ENCODE measurements at regions not wholly inside any gene's neighbourhood (a gene's known extent, or its start where the extent isn't known, plus 50 kb on each side); places are given as distances from the start of the nearest gene placed in this dataset.
"Not testable (repeated sequence)": the region's sequence is repeated elsewhere in the genome, so short reads cannot be mapped to it uniquely, and the experiment has no call there.

- DNase-seq (no peak), ATAC-seq (no peak)
- H3K36me3 ChIP-seq = no peaks in the 10 kb centered on the region
- intact Hi-C loops (cut with DNase I; ENCODE audit: low total_unique reads) (no loop called here), in situ Hi-C loops (cut with MboI; ENCODE audit: low sequenced_read_pairs in 4 of 4) (no loop called here)
- no peaks in the 10 kb centered on the region for H3K27me3 ChIP-seq
- no peak overlapping the region for H3K4me3 ChIP-seq
- H3K27ac ChIP-seq = no peak overlapping the region
- H3K4me1 ChIP-seq = peaks cover 0 to 3% of the 10 kb centered on the region in 2 donors
- H3K9me3 ChIP-seq = no peaks in the 10 kb centered on the region
- TF ChIP-seq POLR2A (IDR thresholded peaks at IDR 0.05) = no peak
- TF ChIP-seq, protein P1, sequence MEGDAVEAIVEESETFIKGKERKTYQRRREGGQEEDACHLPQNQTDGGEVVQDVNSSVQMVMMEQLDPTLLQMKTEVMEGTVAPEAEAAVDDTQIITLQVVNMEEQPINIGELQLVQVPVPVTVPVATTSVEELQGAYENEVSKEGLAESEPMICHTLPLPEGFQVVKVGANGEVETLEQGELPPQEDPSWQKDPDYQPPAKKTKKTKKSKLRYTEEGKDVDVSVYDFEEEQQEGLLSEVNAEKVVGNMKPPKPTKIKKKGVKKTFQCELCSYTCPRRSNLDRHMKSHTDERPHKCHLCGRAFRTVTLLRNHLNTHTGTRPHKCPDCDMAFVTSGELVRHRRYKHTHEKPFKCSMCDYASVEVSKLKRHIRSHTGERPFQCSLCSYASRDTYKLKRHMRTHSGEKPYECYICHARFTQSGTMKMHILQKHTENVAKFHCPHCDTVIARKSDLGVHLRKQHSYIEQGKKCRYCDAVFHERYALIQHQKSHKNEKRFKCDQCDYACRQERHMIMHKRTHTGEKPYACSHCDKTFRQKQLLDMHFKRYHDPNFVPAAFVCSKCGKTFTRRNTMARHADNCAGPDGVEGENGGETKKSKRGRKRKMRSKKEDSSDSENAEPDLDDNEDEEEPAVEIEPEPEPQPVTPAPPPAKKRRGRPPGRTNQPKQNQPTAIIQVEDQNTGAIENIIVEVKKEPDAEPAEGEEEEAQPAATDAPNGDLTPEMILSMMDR (IDR thresholded peaks at IDR 0.05 in 4 of 5, conservative IDR thresholded peaks at IDR 0.05 in 1 of 5) = no peak
Measured at GRCh38 chr1:83318366-83318765, 680.6 kb downstream of the TTLL7 start.

GRCh38 chr1:83315446-83315845 lies 683.5 kb downstream of the TTLL7 start:
- DNase-seq; H3K27me3 ChIP-seq; H3K27ac ChIP-seq; H3K9me3 ChIP-seq; H3K4me3 ChIP-seq; H3K36me3 ChIP-seq; H3K4me1 ChIP-seq; ATAC-seq; intact Hi-C loops (cut with DNase I; ENCODE audit: low total_unique reads); in situ Hi-C loops (cut with MboI; ENCODE audit: low sequenced_read_pairs in 4 of 4): not testable (repeated sequence)

- ATAC-seq; in situ Hi-C loops (cut with MboI; ENCODE audit: low sequenced_read_pairs in 4 of 4); H3K27me3 ChIP-seq; H3K4me1 ChIP-seq; H3K27ac ChIP-seq; intact Hi-C loops (cut with DNase I; ENCODE audit: low total_unique reads); H3K4me3 ChIP-seq; DNase-seq; H3K36me3 ChIP-seq; H3K9me3 ChIP-seq: not testable (repeated sequence)
Measured at GRCh38 chr1:83310161-83310560, 688.8 kb downstream of the TTLL7 start.

- H3K27me3 ChIP-seq; ATAC-seq; H3K27ac ChIP-seq; H3K36me3 ChIP-seq; intact Hi-C loops (cut with DNase I; ENCODE audit: low total_unique reads); H3K9me3 ChIP-seq; H3K4me1 ChIP-seq; H3K4me3 ChIP-seq; DNase-seq; in situ Hi-C loops (cut with MboI; ENCODE audit: low sequenced_read_pairs in 4 of 4): not testable (repeated sequence)
Measured at GRCh38 chr1:83309035-83309434, 689.9 kb downstream of the TTLL7 start.

DNA sequence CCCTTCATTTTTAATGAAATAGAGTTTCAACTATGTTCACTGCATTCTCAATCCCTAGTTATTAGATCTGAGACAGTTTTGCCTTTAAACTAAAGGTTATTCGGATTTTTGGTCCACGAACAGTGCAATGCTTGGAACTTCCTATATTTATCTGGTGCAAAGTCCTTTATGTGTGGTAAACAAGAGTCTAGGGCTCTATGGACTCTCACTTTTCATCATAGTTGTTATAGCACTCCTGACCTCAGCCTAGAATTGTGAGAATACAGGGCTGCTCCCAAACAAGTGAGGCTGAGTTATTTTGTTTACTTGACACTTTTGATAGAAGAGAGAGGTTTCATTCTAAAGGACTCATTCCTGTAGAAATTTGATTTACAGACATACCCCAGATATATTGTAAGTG lies 692.1 kb downstream of the TTLL7 start:
- DNase-seq; H3K36me3 ChIP-seq; H3K9me3 ChIP-seq; ATAC-seq; H3K4me1 ChIP-seq; intact Hi-C loops (cut with DNase I; ENCODE audit: low total_unique reads); H3K27ac ChIP-seq; in situ Hi-C loops (cut with MboI; ENCODE audit: low sequenced_read_pairs in 4 of 4); H3K27me3 ChIP-seq; H3K4me3 ChIP-seq: not testable (repeated sequence)

DNA sequence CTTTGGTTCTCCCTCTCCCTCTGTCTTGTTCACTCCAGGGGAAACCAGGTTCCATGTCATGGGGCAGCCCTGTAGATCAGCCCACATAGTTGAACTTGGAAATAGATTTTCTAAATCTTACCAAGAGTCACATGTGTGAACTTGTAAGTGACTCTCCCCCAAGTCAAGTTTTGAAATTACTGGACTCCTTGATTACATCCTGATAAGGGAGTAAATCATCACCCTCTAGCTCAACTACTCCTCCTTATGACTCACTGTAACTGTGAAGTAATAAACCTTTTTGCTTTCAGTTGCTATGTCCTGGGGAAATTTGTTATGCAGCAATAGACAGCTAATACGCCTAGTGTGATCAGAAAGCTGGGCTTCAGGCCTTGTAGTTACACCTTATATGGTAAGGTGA lies 703.3 kb downstream of the TTLL7 start:
- H3K4me3 ChIP-seq; intact Hi-C loops (cut with DNase I; ENCODE audit: low total_unique reads); H3K9me3 ChIP-seq; H3K27me3 ChIP-seq; DNase-seq; ATAC-seq; H3K4me1 ChIP-seq; in situ Hi-C loops (cut with MboI; ENCODE audit: low sequenced_read_pairs in 4 of 4); H3K27ac ChIP-seq; H3K36me3 ChIP-seq: not testable (repeated sequence)

DNA sequence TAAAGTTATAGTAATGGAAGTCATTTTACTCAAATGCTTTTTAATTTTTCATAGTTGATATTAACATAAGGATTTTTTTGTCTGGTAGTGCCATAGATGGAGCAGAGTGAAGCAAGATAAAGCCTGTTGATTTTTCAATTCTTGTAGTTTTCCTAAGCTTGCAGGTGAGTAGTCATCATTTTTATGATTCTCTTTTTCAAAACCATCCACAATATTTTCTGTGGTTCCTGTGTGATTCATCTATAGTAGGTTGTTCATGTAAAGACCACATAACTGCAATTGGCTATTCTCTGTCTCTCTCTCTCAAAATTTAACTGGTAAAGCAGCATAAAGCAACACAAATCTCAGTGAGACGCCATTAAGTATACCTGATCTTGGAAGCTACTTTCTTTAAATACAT lies 711.5 kb downstream of the TTLL7 start:
- DNase-seq; H3K27ac ChIP-seq; ATAC-seq; H3K9me3 ChIP-seq; H3K36me3 ChIP-seq; H3K4me1 ChIP-seq; intact Hi-C loops (cut with DNase I; ENCODE audit: low total_unique reads); H3K27me3 ChIP-seq; in situ Hi-C loops (cut with MboI; ENCODE audit: low sequenced_read_pairs in 4 of 4); H3K4me3 ChIP-seq: not testable (repeated sequence)

DNA sequence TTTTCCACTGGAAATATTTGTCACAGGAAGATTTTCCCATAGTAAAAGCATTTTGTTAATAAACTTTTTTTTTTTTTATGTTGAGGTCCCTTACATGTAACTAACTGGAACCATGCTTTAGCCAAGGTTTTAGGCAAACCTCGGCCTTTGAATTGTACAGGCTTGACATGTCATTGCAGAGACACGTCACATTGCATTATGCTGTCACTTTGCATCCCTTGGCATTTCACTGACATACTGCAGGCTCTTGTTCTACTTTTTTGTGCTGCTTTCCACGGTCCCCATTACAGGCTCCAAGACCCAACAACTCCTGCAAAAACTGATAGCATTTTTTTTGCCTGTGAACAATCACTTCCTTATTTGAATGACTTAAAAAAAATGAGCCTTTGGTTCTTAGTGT lies 724.3 kb downstream of the TTLL7 start:
- in situ Hi-C loops (cut with MboI; ENCODE audit: low sequenced_read_pairs in 4 of 4); H3K27me3 ChIP-seq; DNase-seq; H3K4me3 ChIP-seq; H3K27ac ChIP-seq; H3K4me1 ChIP-seq; H3K36me3 ChIP-seq; ATAC-seq; intact Hi-C loops (cut with DNase I; ENCODE audit: low total_unique reads); H3K9me3 ChIP-seq: not testable (repeated sequence)

- H3K27me3 ChIP-seq; intact Hi-C loops (cut with DNase I; ENCODE audit: low total_unique reads); H3K27ac ChIP-seq; ATAC-seq; H3K4me3 ChIP-seq; H3K36me3 ChIP-seq; H3K9me3 ChIP-seq; in situ Hi-C loops (cut with MboI; ENCODE audit: low sequenced_read_pairs in 4 of 4); DNase-seq; H3K4me1 ChIP-seq: not testable (repeated sequence)
Measured at GRCh38 chr1:83272484-83272883, 726.4 kb downstream of the TTLL7 start.

DNA sequence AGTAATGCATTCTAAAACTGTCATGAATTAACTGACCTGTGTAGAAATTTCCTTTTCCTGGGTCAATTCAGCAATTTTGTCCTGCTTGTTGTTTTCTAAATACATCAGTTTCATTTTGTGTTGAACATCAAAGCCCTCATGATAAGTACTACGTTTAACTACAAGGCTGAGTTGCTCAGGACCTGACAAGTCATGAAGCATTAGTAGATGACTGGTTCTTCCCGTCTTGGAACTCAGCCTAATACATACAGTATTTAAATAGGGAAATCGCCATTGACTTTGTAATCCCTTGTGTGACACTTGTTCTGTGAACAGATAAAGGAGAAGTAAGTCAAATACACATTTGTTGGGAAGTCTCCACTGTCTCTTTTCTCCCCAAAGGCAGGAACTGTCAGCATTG lies 727.1 kb downstream of the TTLL7 start:
- H3K36me3 ChIP-seq; H3K27ac ChIP-seq; H3K27me3 ChIP-seq; H3K4me3 ChIP-seq; H3K9me3 ChIP-seq; DNase-seq; intact Hi-C loops (cut with DNase I; ENCODE audit: low total_unique reads); ATAC-seq; in situ Hi-C loops (cut with MboI; ENCODE audit: low sequenced_read_pairs in 4 of 4); H3K4me1 ChIP-seq: not testable (repeated sequence)

GRCh38 chr1:83270801-83271200 lies 728.1 kb downstream of the TTLL7 start:
- in situ Hi-C loops (cut with MboI; ENCODE audit: low sequenced_read_pairs in 4 of 4); H3K9me3 ChIP-seq; H3K4me3 ChIP-seq; H3K27ac ChIP-seq; intact Hi-C loops (cut with DNase I; ENCODE audit: low total_unique reads); ATAC-seq; H3K27me3 ChIP-seq; DNase-seq; H3K4me1 ChIP-seq; H3K36me3 ChIP-seq: not testable (repeated sequence)

DNA sequence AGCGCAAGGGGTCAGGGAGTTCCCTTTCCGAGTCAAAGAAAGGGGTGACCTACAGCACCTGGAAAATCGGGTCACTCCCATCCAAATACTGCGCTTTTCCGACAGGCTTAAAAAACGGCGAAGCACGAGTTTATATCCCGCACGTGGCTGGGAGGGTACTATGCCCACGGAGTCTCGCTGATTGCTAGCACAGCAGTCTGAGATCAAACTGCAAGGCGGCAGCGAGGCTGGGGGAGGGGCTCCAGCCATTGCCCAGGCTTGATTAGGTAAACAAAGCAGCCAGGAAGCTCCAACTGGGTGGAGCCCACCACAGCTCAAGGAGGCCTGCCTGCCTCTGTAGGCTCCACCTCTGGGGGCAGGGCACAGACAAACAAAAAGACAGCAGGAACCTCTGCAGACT lies 735.1 kb downstream of the TTLL7 start:
- H3K27me3 ChIP-seq; H3K36me3 ChIP-seq; H3K4me1 ChIP-seq; ATAC-seq; intact Hi-C loops (cut with DNase I; ENCODE audit: low total_unique reads); H3K9me3 ChIP-seq; H3K27ac ChIP-seq; H3K4me3 ChIP-seq; in situ Hi-C loops (cut with MboI; ENCODE audit: low sequenced_read_pairs in 4 of 4); DNase-seq: not testable (repeated sequence)

All from gastrocnemius medialis (tissue), 4 donors.